ENCODE measurements at regions not wholly inside any gene's neighbourhood (a gene's known extent, or its start where the extent isn't known, plus 50 kb on each side); places are given as distances from the start of the nearest gene placed in this dataset.

DNA sequence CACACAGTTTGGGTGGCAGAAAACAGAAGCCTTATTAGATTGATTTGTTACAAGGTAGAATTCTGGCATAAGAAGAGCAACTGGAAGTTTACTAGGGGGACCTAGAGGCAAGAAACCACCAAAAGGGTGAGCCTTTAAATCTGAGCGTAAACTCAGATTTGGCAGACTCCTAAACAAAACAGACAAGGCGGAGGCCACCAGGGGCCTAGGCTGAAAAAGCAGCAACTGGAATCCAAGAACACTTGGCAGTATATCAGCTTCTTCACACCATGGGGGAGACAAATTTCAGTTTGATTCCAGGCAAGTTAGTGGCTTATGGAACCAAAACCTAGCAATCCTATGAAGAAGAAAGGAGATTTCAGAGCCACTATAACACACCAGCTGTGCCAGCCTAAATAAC, 220.0 kb downstream of the C3orf38 start:
- Histone ChIP-seq H3K36me3 (ENCODE audit: control insufficient read depth, insufficient read depth, low read length) (no peaks in the 10 kb centered on the region), H3K4me3 (ENCODE audit: low read depth, low read length) (no peak overlapping the region), H3K27me3 (ENCODE audit: control insufficient read depth, insufficient read depth, low read length) (no peaks in the 10 kb centered on the region)
- TF ChIP-seq, protein P1, sequence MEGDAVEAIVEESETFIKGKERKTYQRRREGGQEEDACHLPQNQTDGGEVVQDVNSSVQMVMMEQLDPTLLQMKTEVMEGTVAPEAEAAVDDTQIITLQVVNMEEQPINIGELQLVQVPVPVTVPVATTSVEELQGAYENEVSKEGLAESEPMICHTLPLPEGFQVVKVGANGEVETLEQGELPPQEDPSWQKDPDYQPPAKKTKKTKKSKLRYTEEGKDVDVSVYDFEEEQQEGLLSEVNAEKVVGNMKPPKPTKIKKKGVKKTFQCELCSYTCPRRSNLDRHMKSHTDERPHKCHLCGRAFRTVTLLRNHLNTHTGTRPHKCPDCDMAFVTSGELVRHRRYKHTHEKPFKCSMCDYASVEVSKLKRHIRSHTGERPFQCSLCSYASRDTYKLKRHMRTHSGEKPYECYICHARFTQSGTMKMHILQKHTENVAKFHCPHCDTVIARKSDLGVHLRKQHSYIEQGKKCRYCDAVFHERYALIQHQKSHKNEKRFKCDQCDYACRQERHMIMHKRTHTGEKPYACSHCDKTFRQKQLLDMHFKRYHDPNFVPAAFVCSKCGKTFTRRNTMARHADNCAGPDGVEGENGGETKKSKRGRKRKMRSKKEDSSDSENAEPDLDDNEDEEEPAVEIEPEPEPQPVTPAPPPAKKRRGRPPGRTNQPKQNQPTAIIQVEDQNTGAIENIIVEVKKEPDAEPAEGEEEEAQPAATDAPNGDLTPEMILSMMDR (IDR thresholded peaks at IDR 0.05; ENCODE audit: insufficient read depth, low read length, poor library complexity, severe bottlenecking): no peak
- DNase-seq (ENCODE audit: low read depth): no peak

DNA sequence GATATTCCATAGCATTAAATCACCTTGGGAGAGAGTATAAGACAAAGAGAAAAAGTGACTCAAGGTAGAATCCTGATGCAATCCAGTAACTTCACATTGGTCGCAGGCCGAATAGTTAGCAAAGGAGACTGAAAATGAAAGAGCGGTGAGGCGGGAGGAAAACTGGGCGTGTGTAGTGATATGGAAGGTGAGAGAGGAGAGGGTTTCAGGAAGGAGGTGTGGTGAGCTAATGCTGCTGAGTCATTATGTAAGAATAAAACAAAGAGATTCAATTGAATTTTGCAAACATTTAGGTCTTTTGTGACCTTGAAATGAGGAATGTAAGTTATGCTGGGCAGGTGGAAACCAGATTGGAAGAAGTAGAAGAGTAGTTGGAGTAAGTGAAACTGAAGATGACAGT, 235.3 kb downstream of the C3orf38 start:
- no peak for DNase-seq (ENCODE audit: low read depth)
- TF ChIP-seq, protein P1 (IDR thresholded peaks at IDR 0.05; ENCODE audit: insufficient read depth, low read length, poor library complexity, severe bottlenecking): no peak
- H3K36me3 ChIP-seq (ENCODE audit: control insufficient read depth, insufficient read depth, low read length): no peaks in the 10 kb centered on the region

DNA sequence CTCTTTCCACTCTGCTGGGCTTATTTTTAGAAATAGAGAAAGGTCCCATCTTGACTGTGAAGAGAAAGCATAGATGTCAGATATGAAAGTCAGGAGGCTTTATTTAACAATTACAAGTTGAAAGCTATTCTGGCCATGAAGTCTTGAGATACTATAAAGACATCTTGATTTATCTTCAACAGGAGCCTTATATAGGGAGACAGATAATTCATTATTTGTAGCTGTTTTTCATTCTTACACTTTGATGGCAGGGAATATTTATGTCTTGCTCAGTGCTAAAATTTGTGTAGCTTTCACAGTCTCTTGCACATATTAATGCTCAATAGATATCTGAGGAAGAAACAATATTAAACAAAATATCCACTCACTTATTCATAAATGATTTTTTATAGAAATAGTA, 248.8 kb downstream of the C3orf38 start:
- Histone ChIP-seq H3K36me3 (ENCODE audit: control insufficient read depth, insufficient read depth, low read length) (no peaks in the 10 kb centered on the region), H3K27me3 (ENCODE audit: control insufficient read depth, insufficient read depth, low read length) (no peaks in the 10 kb centered on the region), H3K4me3 (ENCODE audit: low read depth, low read length) (no peak overlapping the region)
- TF ChIP-seq, protein P1 (IDR thresholded peaks at IDR 0.05; ENCODE audit: insufficient read depth, low read length, poor library complexity, severe bottlenecking): no peak
- no peak for DNase-seq (ENCODE audit: low read depth)

More for the DNA sequence above, 235.3 kb downstream of the C3orf38 start:
- no peak overlapping the region for H3K4me3 ChIP-seq (ENCODE audit: low read depth, low read length)
- no peaks in the 10 kb centered on the region for H3K27me3 ChIP-seq (ENCODE audit: control insufficient read depth, insufficient read depth, low read length)

DNA sequence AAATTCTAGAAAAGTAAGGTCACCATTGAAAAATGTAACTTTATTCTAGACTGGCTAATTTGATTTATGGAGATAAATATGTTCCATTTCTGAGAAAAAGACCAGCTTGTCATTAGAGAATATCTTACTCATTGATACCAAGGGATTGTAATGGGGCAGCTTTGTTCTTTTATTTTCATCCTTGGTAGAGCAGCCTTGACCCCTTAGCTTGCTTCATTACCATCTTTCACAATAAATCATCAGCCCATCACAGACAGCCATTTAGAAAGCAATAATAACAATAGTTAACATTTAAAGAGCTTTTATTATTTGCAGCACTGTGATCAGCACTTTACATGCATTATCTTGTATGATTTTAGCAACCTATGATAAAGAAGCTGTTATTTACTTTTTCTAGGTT, 253.6 kb downstream of the C3orf38 start:
- Histone ChIP-seq H3K4me3 (ENCODE audit: low read depth, low read length) (no peak overlapping the region), H3K36me3 (ENCODE audit: control insufficient read depth, insufficient read depth, low read length) (no peaks in the 10 kb centered on the region), H3K27me3 (ENCODE audit: control insufficient read depth, insufficient read depth, low read length) (no peaks in the 10 kb centered on the region)
- TF ChIP-seq, protein P1 (IDR thresholded peaks at IDR 0.05; ENCODE audit: insufficient read depth, low read length, poor library complexity, severe bottlenecking): no peak
- no peak for DNase-seq (ENCODE audit: low read depth)

DNA sequence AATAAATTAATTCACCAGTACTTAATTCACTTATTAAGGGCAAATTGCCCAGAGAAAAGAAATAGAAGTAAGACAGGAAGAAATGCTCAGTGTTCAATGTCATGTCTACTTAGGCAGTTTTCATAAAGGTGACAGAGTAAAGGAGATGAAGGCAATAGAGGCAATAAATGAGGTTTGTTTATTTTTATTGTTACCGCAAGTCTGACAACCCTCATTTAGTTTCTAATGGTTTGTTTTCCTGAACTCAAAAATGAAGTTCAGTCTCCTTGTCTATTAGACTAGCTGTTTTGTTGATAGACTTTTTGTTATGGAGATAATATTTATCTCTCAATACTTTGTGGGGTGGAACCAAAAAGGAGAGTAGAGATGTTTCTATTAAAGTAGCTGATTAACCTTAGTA, 258.3 kb downstream of the C3orf38 start:
- Histone ChIP-seq H3K4me3 (ENCODE audit: low read depth, low read length) (no peak overlapping the region), H3K27me3 (ENCODE audit: control insufficient read depth, insufficient read depth, low read length) (no peaks in the 10 kb centered on the region), H3K36me3 (ENCODE audit: control insufficient read depth, insufficient read depth, low read length) (no peaks in the 10 kb centered on the region)
- DNase-seq (ENCODE audit: low read depth): no peak
- TF ChIP-seq, protein P1 (IDR thresholded peaks at IDR 0.05; ENCODE audit: insufficient read depth, low read length, poor library complexity, severe bottlenecking): no peak

DNA sequence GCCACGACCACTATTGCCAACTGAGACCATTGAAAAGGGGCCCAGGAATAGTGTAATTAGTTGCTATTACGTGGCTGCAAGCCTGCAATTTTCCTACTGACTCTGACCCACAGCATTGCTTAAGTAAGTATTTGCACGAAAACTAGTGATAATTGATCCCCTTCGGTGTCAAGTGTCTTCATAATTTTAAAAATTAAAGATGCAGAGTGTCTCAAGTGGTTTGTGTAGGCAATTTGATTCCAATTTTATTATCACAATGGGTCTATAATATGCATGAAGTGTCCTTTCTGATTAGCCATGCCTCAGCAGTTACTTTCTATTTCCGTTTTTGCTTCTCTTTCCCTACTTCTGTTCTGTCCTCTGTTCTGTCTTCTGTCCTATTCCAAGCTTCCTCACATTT, 259.2 kb downstream of the C3orf38 start:
- Histone ChIP-seq H3K27me3 (ENCODE audit: control insufficient read depth, insufficient read depth, low read length) (no peaks in the 10 kb centered on the region), H3K36me3 (ENCODE audit: control insufficient read depth, insufficient read depth, low read length) (no peaks in the 10 kb centered on the region), H3K4me3 (ENCODE audit: low read depth, low read length) (no peak overlapping the region)
- TF ChIP-seq, protein P1 (IDR thresholded peaks at IDR 0.05; ENCODE audit: insufficient read depth, low read length, poor library complexity, severe bottlenecking): no peak
- DNase-seq (ENCODE audit: low read depth): no peak
